Ishikawa (cell line): ENCODE measurements at regions not wholly inside any gene's neighbourhood (a gene's known extent, or its start where the extent isn't known, plus 50 kb on each side); places are given as distances from the start of the nearest gene placed in this dataset.

Experiments used
- CEBPB ChIP-seq: IDR thresholded peaks from 2 replicates; pipeline ENCODE4 v1.6.1; 2012
- CREB1 ChIP-seq: IDR thresholded peaks from 2 replicates; pipeline ENCODE4 v1.6.1; 2012; ENCODE audit warnings: low read depth
- EGR1 ChIP-seq: IDR thresholded peaks from 2 replicates; pipeline ENCODE4 v1.6.1; 2012
- EP300 ChIP-seq: IDR thresholded peaks from 2 replicates; pipeline ENCODE4 v1.6.1; 2012; ENCODE audit warnings: borderline replicate concordance
- FOXM1 ChIP-seq: IDR thresholded peaks from 2 replicates; pipeline ENCODE4 v1.6.1; 2012; ENCODE audit warnings: low read depth, borderline replicate concordance
- NFIC ChIP-seq: IDR thresholded peaks from 2 replicates; pipeline ENCODE4 v1.6.1; 2012
- RAD21 ChIP-seq: IDR thresholded peaks from 2 replicates; pipeline ENCODE4 v1.6.1; 2012; ENCODE audit warnings: low read depth
- TAF1 ChIP-seq: IDR thresholded peaks from 2 replicates; pipeline ENCODE4 v1.6.1; 2012; ENCODE audit warnings: low read depth, mild to moderate bottlenecking
- TCF12 ChIP-seq: IDR thresholded peaks from 2 replicates; pipeline ENCODE4 v1.6.1; 2012; ENCODE audit warnings: low read depth
- YY1 ChIP-seq: IDR thresholded peaks from 2 replicates; pipeline ENCODE4 v1.6.1; 2012; ENCODE audit warnings: low read depth
- TF ChIP-seq, protein P1 (sequence below): IDR thresholded peaks from 2 replicates; pipeline ENCODE4 v1.6.1; 2012

DNA sequence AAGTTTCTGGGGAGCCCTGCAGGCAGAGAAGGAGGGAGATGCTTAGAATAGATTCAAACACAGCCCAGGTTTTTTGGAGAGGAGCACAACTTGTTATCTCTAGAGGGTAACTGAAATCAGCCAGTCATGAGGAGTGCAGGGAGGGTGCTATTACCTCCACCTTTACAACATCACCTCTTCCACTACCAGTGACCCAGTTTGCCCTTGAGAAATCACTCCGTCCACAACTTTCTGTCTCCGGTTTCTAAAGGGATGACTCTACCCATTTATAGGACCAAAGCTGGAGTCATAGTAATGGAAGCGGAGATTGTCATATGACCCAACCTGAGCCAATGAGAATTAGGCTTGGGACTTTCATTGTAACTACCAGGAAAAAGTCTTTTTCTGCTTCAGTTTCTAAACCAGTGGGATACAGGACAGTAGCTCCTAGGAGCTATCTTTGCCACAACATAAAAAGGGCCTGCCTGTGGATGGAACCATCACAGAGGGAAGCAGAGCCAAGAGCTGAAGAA is 131.2 kb upstream of the SERPIND1 start:
- no peak for TF ChIP-seq FOXM1
- no peak for TF ChIP-seq CEBPB
- no peak for TF ChIP-seq EP300
- no peak for TF ChIP-seq YY1
- TF ChIP-seq, protein P1, sequence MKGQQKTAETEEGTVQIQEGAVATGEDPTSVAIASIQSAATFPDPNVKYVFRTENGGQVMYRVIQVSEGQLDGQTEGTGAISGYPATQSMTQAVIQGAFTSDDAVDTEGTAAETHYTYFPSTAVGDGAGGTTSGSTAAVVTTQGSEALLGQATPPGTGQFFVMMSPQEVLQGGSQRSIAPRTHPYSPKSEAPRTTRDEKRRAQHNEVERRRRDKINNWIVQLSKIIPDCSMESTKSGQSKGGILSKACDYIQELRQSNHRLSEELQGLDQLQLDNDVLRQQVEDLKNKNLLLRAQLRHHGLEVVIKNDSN = no peak
- TF ChIP-seq TAF1 = no peak
- no peak for TF ChIP-seq NFIC
- TF ChIP-seq CREB1 = no peak
- TF ChIP-seq RAD21 = no peak
- TF ChIP-seq EGR1 = no peak
- no peak for TF ChIP-seq TCF12
